Neutrophil (primary cell): ENCODE measurements at regions not wholly inside any gene's neighbourhood (a gene's known extent, or its start where the extent isn't known, plus 50 kb on each side); places are given as distances from the start of the nearest gene placed in this dataset.

Experiments used
- H3K27ac ChIP-seq: fragments of 200-600 bp; sonication (generic); 2 replicates; pipeline ENCODE4 v1.5.1; 2016; ENCODE audit warnings: mild to moderate bottlenecking, moderate library complexity
- H3K27me3 ChIP-seq: fragments of 200-600 bp; sonication (generic); 2 replicates; pipeline ENCODE4 v1.6.0; 2016; ENCODE audit warnings: mild to moderate bottlenecking
- H3K36me3 ChIP-seq: fragments of 200-600 bp; sonication (generic); 2 replicates; pipeline ENCODE4 v1.5.1; 2017
- H3K4me1 ChIP-seq, 2 experiments: fragments of 200-600 bp in 1 of 2; sonication (generic) in 1 of 2; 1 replicate in 1 of 2; 2 replicates in 1 of 2; pipeline versions ENCODE4 v1.5.1 to v1.6.1; 2013 to 2016; ENCODE audit warnings: low read depth in 1 of 2, low read length in 1 of 2, mild to moderate bottlenecking in 1 of 2, moderate library complexity in 1 of 2; ENCODE audit not compliant: control insufficient read depth in 1 of 2, insufficient read depth in 1 of 2
- H3K4me3 ChIP-seq, 2 experiments: fragments of 200-600 bp in 1 of 2; sonication (generic) in 1 of 2; 1 replicate in 1 of 2; 2 replicates in 1 of 2; pipeline ENCODE4 v1.5.1; 2013 to 2016; ENCODE audit warnings: low read depth in 1 of 2, low read length in 1 of 2, mild to moderate bottlenecking in 1 of 2, moderate library complexity in 1 of 2
- H3K9me3 ChIP-seq: fragments of 200-600 bp; sonication (generic); 2 replicates; pipeline ENCODE4 v1.5.1; 2016
- TF ChIP-seq, protein P1 (sequence below): fragments of 200-600 bp; sonication (generic); IDR thresholded peaks from 2 replicates; pipeline ENCODE4 v1.5.1; 2016; ENCODE audit warnings: antibody characterized with exemption

DNA sequence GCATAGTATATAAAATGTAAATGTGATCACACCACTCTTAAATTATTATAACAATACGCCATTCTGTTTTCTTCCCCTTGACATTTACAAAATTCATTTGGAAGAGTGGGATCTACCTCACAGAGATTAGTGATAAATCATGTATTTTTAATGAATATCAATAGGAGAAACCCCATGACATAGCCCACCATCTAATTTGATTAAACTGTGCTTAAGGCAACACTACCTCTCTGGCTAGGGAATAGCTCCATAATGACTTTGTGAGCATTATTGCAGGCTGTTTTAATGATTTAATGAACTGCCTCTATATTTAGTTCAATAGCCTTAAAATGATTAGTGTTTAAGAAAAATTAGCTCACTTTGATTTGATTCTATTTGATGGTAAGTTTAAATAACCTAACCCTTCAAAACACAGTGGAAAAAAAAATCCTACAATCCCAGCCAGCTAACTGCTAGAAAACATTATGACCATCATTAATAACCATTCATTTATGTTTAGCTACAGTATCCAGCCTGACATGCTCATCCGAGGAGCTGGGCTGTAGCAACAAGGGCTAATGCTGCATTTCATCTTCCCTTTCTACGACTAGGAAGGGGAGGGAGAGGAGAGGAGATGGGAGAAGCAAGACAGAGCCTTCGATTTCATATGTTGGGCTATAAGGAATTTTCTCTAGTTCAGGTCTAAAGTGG is 75.3 kb upstream of the BCL11A start:
- H3K27ac ChIP-seq, result no peak overlapping the region
- no peak overlapping the region for H3K4me3 ChIP-seq
- peaks cover 0 to 4% of the 10 kb centered on the region in 2 experiments for H3K4me1 ChIP-seq
- TF ChIP-seq, protein P1, sequence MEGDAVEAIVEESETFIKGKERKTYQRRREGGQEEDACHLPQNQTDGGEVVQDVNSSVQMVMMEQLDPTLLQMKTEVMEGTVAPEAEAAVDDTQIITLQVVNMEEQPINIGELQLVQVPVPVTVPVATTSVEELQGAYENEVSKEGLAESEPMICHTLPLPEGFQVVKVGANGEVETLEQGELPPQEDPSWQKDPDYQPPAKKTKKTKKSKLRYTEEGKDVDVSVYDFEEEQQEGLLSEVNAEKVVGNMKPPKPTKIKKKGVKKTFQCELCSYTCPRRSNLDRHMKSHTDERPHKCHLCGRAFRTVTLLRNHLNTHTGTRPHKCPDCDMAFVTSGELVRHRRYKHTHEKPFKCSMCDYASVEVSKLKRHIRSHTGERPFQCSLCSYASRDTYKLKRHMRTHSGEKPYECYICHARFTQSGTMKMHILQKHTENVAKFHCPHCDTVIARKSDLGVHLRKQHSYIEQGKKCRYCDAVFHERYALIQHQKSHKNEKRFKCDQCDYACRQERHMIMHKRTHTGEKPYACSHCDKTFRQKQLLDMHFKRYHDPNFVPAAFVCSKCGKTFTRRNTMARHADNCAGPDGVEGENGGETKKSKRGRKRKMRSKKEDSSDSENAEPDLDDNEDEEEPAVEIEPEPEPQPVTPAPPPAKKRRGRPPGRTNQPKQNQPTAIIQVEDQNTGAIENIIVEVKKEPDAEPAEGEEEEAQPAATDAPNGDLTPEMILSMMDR, result no peak
- H3K27me3 ChIP-seq, result no peaks in the 10 kb centered on the region
- H3K36me3 ChIP-seq, result no peaks in the 10 kb centered on the region
- H3K9me3 ChIP-seq, result no peaks in the 10 kb centered on the region

DNA sequence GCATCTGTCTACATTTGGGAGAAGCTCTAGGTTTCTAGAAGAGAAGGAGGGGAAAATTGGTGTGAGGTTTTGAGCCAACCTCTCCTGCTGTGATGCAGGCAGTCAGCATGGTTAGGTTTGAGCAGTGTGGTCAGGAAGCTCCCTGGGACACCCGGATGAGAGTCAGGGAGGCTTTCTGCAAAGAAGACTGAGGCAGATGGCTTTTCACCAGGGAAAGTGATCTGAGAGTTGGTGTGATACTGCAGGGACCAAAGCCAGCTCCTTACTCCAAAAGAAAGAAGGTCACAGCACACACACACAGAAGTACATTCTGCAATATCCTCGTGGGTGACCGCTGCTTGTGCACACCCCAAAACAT is 75.8 kb upstream of the BCL11A start:
- H3K4me1 ChIP-seq, result peaks cover 0 to 4% of the 10 kb centered on the region in 2 experiments
- TF ChIP-seq, protein P1, result no peak
- no peak overlapping the region for H3K27ac ChIP-seq
- no peaks in the 10 kb centered on the region for H3K27me3 ChIP-seq
- no peaks in the 10 kb centered on the region for H3K9me3 ChIP-seq
- no peaks in the 10 kb centered on the region for H3K36me3 ChIP-seq
- H3K4me3 ChIP-seq, result no peak overlapping the region

DNA sequence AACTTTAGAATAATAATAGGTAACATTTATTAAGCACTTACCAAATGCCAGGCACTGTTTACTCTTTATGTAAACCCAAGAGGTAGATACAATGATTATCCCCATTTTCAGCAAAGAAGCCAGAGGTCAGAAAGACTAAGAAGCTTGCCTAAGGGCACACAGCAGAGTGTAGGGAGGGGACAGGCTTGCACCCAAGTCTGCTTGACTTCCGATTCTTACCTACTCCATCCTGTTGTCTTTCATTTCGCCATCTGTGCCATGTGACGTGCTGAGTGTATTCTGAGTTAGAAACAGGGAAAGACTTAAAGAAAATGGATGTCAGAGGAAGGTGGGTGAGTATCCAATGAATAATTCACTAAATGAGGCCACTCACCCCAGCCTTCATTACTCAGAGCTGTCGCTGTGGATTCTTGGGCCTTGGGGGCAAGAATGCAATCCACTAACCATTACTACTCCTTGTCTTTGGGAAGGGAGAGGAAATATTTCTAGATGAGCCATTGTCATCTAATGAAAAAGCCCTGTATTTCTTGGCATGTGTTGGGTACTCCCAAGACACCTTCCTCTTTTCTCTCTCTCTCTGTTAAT is 76.4 kb upstream of the BCL11A start:
- TF ChIP-seq, protein P1, result no peak
- no peaks in the 10 kb centered on the region for H3K36me3 ChIP-seq
- H3K4me1 ChIP-seq, result peaks cover 0 to 4% of the 10 kb centered on the region in 2 experiments
- no peaks in the 10 kb centered on the region for H3K27me3 ChIP-seq
- H3K27ac ChIP-seq, result no peak overlapping the region
- no peak overlapping the region for H3K4me3 ChIP-seq
- H3K9me3 ChIP-seq, result no peaks in the 10 kb centered on the region

DNA sequence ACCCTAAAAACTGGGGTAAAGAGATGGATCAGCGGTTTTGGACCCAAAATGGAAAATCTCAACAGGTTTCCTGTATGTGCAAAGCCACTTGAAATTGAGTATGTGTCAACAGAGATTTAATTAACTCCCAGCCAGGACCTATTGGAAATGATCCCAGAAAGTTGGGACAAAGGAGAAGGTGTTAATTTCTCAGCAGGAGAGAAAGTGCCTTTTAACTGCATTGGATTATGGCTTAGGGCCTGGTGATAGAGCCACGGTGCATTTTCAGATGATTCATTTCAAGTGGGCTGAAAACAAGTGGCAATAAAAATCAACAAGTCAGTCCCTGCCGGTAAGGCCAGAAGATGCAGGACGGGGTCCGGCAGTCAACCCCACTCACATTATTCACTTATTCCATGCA is 80.2 kb upstream of the BCL11A start:
- H3K27ac ChIP-seq, result no peak overlapping the region
- no peaks in the 10 kb centered on the region for H3K27me3 ChIP-seq
- no peak overlapping the region for H3K4me3 ChIP-seq
- no peaks in the 10 kb centered on the region for H3K36me3 ChIP-seq
- TF ChIP-seq, protein P1, result no peak
- H3K4me1 ChIP-seq, result peaks cover 0 to 4% of the 10 kb centered on the region in 2 experiments
- H3K9me3 ChIP-seq, result no peaks in the 10 kb centered on the region

DNA sequence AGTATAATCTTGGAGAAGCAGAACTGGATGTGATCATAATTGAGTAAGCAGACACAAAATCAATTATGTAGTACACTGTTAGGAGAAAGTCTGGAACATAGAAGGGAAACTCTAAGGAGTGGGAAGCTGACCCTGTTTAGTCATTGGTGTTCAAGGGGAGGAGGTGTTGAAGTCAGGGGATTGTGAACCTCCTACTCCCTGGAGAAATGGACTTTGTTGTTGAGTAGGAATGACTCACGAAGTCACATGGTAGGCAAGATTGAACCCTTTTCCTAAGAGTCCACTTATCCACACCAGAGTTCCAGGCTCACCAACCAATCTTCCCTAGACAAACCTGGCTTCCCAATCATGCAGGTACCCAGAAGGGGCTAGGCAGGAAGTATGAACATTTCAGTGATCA is 81.0 kb upstream of the BCL11A start:
- Histone ChIP-seq H3K27ac (no peak overlapping the region), H3K9me3 (no peaks in the 10 kb centered on the region), H3K4me1 (peaks cover 0 to 4% of the 10 kb centered on the region in 2 experiments), H3K36me3 (no peaks in the 10 kb centered on the region), H3K4me3 (no peak overlapping the region), H3K27me3 (no peaks in the 10 kb centered on the region)
- TF ChIP-seq, protein P1, result no peak
